22Rv1 (cell line): ENCODE measurements at regions not wholly inside any gene's neighbourhood (a gene's known extent, or its start where the extent isn't known, plus 50 kb on each side); places are given as distances from the start of the nearest gene placed in this dataset.

Source experiments
- CTCF ChIP-seq: fragments of 450-650 bp; IDR thresholded peaks from 2 replicates; pipeline ENCODE4 v1.5.1; 2017; ENCODE audit warnings: mild to moderate bottlenecking
- ZFX ChIP-seq: fragments of 450-650 bp; IDR thresholded peaks from 2 replicates; pipeline ENCODE4 v1.6.1; 2017; ENCODE audit warnings: antibody characterized with exemption, borderline replicate concordance

- TF ChIP-seq CTCF (no peak), ZFX (no peak)
Observed at GRCh38 chr20:36091561-36092397, 62.8 kb upstream of the EPB41L1 start.
